Bronchial epithelial cell (primary cell): ENCODE measurements at regions not wholly inside any gene's neighbourhood (a gene's known extent, or its start where the extent isn't known, plus 50 kb on each side); places are given as distances from the start of the nearest gene placed in this dataset.
"Not testable (repeated sequence)": the region's sequence is repeated elsewhere in the genome, so short reads cannot be mapped to it uniquely, and the experiment has no call there.

Experiments
- DNase-seq: peaks from one replicate; pipeline ENCODE4 v3.0.0-alpha.2; 2010; ENCODE audit warnings: low read depth
- FAIRE-seq: peaks from 2 replicates; lab custom pipeline; 2011; peaks lifted over from hg19 to GRCh38; lab: Jason Lieb, UNC
- H3K27me3 ChIP-seq: 2 replicates; pipeline ENCODE4 v1.5.1; 2011; ENCODE audit warnings: low read length; ENCODE audit not compliant: control insufficient read depth, insufficient read depth
- H3K36me3 ChIP-seq: 2 replicates; pipeline ENCODE4 v1.5.1; 2011; ENCODE audit warnings: low read length; ENCODE audit not compliant: control insufficient read depth, insufficient read depth
- H3K4me3 ChIP-seq: 2 replicates; pipeline ENCODE4 v1.5.1; 2011; ENCODE audit warnings: mild to moderate bottlenecking, low read depth, low read length, control low read depth
- TF ChIP-seq, protein P1 (sequence below): IDR thresholded peaks from 2 replicates; pipeline ENCODE4 v1.5.1; 2011; ENCODE audit warnings: mild to moderate bottlenecking, moderate library complexity, low read length, control low read depth, inconsistent platforms; ENCODE audit not compliant: insufficient read depth, severe bottlenecking

GRCh38 chr20:56776345-56776744, 147.2 kb downstream of the TFAP2C start:
- H3K27me3 ChIP-seq = no peaks in the 10 kb centered on the region
- no peak for FAIRE-seq
- H3K36me3 ChIP-seq = no peaks in the 10 kb centered on the region
- TF ChIP-seq, protein P1, sequence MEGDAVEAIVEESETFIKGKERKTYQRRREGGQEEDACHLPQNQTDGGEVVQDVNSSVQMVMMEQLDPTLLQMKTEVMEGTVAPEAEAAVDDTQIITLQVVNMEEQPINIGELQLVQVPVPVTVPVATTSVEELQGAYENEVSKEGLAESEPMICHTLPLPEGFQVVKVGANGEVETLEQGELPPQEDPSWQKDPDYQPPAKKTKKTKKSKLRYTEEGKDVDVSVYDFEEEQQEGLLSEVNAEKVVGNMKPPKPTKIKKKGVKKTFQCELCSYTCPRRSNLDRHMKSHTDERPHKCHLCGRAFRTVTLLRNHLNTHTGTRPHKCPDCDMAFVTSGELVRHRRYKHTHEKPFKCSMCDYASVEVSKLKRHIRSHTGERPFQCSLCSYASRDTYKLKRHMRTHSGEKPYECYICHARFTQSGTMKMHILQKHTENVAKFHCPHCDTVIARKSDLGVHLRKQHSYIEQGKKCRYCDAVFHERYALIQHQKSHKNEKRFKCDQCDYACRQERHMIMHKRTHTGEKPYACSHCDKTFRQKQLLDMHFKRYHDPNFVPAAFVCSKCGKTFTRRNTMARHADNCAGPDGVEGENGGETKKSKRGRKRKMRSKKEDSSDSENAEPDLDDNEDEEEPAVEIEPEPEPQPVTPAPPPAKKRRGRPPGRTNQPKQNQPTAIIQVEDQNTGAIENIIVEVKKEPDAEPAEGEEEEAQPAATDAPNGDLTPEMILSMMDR = no peak
- DNase-seq = no peak
- H3K4me3 ChIP-seq = no peak overlapping the region

GRCh38 chr20:56778765-56779195, 149.7 kb downstream of the TFAP2C start:
- Histone ChIP-seq H3K27me3 (no peaks in the 10 kb centered on the region), H3K36me3 (no peaks in the 10 kb centered on the region), H3K4me3 (no peak overlapping the region)
- DNase-seq (no peak), FAIRE-seq (no peak)
- TF ChIP-seq, protein P1 = no peak

DNA sequence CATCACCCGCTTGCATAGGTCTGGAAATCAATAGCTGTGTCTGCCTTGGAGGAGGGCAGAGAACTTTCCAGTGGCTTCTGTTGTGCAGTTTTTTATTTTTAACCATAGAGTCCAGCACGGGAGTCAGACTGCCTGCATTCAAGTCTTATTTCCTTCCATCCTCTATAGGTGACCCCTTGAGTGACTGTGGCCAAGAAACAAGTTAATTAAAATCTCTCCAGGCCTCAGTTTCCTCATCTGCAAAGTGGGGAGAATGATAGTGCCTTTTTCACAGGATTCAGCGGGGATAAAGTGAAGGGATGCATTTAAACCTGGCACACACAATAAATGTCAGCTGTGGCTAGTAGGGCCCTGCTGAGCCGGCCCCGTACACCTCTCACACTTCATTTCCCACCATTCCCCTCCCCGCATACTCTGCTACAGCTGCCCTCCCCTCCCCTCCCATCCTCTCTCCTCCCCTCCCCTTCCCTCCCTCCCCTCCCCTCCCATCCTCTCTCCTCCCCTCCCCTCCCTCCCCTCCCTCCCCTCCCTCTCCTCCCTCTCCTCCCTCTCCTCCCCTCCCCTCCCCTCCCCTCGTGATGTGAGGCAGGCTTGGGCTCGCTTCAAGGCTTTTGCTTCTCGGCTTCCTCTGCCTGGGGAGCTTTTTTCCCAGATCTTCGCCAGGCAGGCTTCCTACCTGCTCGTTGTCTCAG, 150.5 kb downstream of the TFAP2C start:
- Histone ChIP-seq H3K36me3 (no peaks in the 10 kb centered on the region), H3K4me3 (no peak overlapping the region), H3K27me3 (no peaks in the 10 kb centered on the region)
- no peak for DNase-seq
- TF ChIP-seq, protein P1 = no peak
- no peak for FAIRE-seq

DNA sequence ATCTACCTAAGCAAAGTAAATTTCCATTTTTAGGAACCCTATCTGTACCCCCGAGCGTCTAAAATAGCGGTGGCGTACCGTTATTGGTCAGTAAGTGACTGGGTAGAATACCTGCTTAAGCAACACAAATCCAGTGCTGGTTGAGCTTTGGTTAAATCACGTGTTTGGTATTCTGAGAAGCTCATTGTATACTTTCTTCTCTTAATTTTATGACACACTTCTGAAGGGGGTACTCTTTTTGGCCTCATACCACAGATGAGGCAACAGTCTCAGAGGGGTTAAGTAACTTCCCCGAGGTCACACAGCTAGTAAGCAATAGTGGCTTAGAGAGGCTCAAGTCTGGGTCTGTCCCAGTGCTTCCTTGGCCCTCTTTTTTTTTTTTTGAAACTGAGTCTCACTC, 151.2 kb downstream of the TFAP2C start:
- Histone ChIP-seq H3K4me3 (no peak overlapping the region), H3K27me3 (no peaks in the 10 kb centered on the region), H3K36me3 (no peaks in the 10 kb centered on the region)
- TF ChIP-seq, protein P1 = no peak
- FAIRE-seq = no peak
- no peak for DNase-seq

- FAIRE-seq = no peak
- TF ChIP-seq, protein P1 = no peak
- no peak for DNase-seq
- no peaks in the 10 kb centered on the region for H3K27me3 ChIP-seq
- H3K36me3 ChIP-seq = no peaks in the 10 kb centered on the region
- H3K4me3 ChIP-seq = no peak overlapping the region
Measured at GRCh38 chr20:56781108-56781739, 152.1 kb downstream of the TFAP2C start.

GRCh38 chr20:56781987-56782560, 153.0 kb downstream of the TFAP2C start:
- not testable (repeated sequence) for H3K36me3 ChIP-seq, DNase-seq, FAIRE-seq, H3K4me3 ChIP-seq, H3K27me3 ChIP-seq

DNA sequence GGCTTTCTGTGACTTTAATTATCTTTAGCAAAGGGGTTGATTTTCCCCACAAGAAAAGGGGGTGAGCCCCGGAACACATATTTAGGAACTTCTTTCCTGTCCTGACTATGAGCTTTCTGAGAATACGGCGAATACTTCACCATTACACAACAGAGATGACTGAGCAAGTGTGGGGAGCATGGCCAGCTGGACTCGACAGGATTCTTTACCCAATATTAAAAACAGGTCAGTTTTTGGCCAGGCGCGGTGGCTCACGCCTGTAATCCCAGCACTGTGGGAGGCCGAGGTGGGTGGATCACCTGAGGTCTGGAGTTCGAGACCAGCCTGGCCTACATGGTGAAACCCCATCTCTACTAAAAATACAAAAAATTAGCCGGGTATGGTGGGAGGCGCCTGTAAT, 153.7 kb downstream of the TFAP2C start:
- not testable (repeated sequence) for H3K4me3 ChIP-seq, H3K36me3 ChIP-seq, DNase-seq, H3K27me3 ChIP-seq, FAIRE-seq
